HG03139 (cell line): ENCODE measurements at regions not wholly inside any gene's neighbourhood (a gene's known extent, or its start where the extent isn't known, plus 50 kb on each side); places are given as distances from the start of the nearest gene placed in this dataset.
A peak's percentile ranks its signal among the peaks of the same experiment; 100 is the strongest.

ENCODE experiments used
- ATAC-seq: cut with Tn5 transposase; IDR thresholded peaks from one replicate; pipeline ENCODE4 v1.9.1; 2021; ENCODE audit not compliant: unreplicated experiment

DNA sequence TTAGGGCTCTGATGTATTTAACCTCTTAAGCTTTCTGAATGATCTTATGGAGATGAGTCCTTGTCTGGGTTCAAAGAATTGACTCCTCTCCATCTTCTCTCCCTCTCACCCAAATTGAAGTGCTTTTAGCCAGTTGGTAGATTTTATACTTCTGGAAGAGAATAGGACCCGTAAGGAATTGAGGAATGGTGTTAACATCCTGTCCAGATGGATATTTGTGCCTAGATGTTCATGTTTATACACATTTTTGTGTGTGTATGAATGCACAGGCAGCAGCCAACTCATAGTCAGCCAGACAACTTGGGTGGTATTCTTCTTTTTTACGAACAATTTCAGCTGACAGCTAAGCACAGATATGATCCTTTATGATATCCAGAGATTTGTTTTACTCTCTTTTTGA is 449.6 kb upstream of the RGS6 start:
- no peak for ATAC-seq

DNA sequence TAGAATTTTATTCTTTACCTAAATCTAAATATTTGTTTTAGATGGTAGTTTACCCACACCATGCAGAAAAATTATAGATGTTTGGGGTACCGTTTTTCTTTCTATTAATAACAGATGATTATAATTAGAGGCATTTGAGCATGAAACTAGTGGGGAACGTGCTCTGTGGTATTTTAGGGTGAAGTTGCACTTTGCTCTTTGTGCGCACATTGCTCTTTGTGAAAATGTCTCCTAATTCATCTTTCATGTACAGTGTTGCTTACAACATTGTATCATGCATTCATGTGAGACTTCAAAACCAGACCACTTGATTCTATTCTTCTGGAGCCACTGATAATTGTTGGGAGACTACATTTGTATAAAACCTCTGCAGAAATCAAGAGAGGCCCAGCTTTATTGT is 449.1 kb upstream of the RGS6 start:
- ATAC-seq: no peak

DNA sequence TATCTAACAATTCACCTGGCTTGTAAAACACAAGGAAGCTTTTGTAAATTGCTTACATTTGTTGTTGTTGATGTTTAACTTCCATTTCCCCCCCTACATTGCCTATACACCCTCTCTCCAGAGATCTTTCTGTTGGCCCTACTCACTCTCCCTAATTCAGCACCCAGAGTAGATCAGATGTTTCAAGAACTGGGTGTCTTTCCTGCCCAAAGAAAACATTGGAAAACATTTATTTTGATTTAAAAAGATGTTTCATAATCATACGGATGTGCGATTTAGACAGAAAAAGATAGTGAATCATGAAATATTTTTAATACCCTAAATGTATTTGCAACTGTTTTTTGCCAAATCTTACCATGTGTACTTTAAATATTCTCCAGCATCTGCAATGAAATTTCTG is 446.4 kb upstream of the RGS6 start:
- no peak for ATAC-seq

DNA sequence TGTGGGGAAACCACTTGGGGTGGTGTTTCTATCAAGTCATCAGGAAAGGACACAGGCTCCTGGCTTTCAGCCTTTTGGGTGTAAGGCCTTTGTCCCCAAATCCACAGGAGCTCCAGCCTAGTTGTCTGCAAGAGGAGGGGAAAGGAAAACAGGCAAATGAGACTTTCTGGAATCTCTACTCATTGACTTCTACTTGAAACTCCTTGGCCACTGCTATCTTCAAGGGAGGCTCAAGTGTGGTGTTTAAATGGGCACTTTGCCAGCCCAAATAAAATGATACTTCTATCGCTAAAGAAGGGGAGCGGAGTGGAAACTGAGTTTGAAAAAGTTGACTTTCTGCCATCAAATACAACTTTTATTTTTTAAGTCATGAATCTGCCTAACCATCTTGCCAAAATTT is 445.9 kb upstream of the RGS6 start:
- ATAC-seq: no peak

DNA sequence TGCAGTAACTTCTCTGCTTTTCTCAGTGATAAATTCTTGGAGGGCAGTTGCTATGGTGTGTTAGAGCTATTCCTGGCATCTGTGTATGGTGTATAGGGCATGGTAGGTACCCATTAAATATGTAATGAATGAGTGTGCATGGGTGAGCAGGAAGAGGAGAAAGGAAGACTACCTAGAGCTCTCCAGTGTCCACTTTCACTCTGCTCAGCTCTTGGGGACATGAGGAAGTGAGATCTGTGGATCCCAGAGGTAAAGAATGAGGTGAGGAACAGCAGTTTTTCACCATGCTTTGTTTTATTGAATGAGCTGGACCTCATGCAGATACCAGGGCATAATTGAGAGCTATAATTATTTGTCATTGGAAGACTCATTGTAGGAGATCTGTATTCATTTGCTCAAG is 444.8 kb upstream of the RGS6 start:
- no peak for ATAC-seq

DNA sequence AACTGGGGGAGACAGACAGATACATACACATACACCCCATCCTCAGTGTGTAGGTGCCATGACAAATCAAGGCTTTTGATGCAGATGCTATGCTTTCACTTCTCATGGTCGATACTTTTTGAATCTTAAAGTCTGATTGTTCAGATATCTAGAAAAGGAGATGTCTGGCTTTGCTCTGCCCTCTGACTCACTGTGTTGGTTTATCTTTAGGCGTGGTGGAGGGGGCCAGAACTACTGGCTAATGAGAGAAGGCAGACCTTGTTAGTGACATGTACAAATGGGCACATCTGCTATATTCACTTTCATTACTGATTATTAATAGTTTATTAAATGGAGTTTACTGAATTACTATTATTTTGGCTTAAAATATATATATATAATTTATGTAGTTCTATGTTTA is 444.3 kb upstream of the RGS6 start:
- ATAC-seq: no peak

DNA sequence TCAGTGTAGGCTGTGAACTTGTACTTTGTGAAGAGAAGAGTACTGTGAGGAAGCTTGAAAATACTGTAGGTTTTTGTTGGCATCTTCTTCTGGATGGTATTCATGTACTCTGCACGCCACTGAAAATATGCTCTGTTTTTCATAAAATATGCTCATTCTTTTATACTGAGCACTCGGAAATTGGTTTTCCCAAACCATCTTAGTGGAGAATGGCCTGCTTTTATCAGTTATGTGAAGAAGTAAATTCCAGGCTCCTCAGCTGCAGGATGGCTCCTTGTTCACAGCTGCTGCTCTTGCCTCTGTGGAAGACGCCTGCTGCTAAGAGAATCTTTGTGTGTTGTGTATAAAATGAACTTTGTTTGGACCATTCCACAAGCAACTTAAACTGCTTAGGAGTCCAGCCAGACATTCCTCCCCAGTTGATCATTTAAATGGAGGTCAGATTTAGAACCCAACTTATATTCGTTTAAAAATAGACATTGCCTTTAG is 443.5 kb upstream of the RGS6 start:
- no peak for ATAC-seq

DNA sequence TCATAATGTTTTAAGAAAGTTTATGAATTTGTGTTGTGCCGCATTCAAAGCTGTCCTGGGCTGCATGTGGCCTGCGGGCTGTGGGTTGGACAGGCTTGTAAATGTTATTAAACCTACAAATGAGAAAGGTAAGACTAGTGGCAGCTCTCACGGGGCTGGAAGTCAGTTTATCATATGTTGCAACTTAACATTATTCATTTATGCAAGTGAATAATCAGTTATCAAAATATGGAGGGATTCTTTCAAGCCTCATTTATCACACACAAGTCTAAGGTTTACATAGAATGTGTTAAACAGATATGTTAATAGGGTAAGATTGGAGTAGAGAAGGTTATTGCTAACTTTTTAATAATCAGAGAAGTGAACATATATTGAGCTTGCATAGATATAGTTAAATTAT is 442.5 kb upstream of the RGS6 start:
- no peak for ATAC-seq

DNA sequence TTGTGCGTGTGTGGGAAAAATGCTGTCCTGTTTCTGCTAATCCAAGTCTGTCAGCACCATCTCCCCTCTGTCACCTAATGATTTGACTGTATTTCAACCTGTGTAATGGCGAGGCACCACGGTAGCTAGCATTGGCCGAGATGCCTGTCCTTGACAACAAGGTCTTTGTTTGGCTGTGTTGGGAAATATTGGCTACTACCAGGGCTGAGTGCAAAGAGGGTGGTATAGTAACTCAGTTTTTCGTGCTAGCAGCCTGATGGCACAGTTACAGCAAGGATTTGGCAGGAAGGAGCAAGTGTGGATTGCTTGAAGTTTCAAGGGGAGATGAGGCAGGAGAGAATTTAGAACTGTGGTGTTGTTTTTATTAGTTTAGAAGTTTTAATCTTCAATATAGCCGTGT is 440.3 kb upstream of the RGS6 start:
- ATAC-seq: no peak

DNA sequence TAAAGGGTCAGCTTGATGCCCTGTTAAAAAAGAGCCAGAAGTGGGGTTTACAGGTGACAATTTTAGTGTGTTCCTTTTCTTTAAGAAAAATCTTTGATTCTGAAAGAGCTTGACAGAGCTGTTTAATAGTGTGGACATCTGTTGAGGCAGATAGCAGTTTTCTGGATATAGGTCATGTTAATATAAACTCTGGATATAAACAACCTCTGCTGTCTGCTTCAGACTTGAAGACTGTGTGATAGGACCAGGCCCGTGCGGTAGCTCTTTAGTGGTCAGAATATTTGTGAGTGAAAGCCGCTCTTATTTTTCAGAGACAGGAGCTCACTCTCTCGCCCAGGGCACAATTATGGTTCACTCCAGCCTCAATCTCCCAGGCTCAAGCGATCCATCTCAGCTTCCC is 439.9 kb upstream of the RGS6 start:
- ATAC-seq: no peak

DNA sequence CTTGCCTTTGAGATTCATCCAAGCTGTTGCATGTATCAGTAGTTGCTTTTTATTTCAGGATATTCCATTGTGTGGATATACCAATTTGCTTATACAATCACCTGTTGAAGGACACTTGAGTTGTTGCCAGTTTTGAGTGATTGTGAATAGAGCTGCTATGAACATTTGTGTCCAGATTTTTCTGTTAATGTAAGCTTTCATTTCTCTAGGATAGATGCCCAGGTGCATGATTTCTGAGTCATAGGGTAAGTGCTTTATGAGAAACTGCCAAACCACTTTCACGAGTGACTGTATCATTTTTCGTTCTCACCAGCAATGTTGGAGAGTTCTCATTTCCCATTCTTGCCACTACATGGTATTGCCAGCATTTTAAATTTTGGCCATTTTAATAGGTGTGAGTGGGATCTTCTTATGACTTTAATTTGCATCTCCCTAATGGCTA is 434.6 kb upstream of the RGS6 start:
- ATAC-seq: peak; percentile 70

DNA sequence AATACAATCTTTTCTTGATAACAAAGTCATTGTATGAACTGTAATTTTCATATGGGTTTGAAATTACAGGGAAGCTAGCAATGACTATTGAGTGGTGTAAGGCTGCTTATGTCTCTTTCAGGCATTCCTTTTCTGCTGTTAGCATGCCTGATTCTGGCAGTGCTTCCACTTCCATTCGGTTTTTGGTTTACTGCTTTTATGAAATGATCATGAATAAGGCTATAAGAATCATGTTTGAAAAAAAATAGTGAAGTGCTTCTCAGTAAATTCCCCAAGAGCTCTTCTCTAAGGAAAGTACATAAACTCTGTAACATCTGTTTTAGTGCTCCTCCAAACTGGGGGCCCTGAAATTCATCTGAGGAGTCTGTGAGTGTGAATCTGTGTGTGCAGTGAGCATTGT is 434.0 kb upstream of the RGS6 start:
- ATAC-seq: peak; percentile 26

DNA sequence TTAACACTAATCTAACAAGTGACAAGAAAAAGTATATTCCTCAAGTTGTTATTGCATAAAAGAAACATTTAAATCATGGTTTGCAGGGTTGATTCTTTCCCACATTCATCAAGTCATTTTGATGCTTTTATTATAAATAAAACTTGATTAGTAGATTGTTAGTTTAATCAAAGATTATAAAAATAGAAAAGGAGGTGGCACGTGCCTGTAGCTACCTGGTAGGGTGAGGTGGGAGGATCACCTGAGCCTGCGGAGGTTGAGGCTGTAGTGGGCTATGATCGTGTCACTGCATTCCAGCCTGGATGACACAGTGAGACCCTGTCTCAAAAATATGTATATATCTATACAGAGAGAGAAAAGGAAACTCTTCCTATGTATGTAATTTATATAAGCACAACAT is 433.2 kb upstream of the RGS6 start:
- ATAC-seq: no peak

DNA sequence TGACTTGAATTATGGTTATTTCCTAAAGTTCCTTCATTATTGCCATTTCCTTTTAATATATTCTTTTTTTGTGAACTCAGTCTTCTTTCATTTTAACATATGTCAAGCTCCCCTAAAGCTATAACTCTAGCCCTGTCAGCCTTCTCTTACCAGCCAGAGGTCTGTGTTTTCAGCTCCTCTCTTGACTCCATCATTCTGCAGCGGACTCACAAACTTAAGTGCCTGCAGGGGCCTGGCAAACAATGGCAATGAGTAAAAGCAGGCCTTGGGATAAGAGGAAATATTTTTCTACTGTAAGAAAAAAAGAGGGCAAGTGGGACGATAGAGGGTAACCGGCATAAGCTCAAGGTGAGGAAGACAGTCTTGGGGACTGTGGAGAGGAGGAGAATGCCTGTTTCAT is 424.5 kb upstream of the RGS6 start:
- no peak for ATAC-seq

DNA sequence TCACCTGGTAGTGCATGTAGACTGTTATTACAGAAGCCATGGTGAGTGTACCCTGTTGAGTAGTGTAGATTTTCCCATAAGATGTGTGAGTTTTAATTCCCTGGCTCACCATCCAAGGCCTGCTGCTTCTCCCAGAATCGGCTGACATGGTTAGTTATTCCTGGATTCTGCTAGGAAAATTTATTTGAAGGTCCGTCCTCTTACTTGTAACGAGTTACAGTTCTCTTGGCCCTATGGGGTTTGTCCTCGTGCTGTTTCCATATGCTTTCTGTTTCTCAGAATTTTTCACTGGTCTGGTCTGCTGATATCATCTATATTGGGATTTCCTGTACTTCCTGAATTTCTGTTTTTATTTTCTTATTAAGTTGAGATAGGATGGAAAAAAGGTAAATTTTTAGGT is 423.3 kb upstream of the RGS6 start:
- ATAC-seq: no peak

DNA sequence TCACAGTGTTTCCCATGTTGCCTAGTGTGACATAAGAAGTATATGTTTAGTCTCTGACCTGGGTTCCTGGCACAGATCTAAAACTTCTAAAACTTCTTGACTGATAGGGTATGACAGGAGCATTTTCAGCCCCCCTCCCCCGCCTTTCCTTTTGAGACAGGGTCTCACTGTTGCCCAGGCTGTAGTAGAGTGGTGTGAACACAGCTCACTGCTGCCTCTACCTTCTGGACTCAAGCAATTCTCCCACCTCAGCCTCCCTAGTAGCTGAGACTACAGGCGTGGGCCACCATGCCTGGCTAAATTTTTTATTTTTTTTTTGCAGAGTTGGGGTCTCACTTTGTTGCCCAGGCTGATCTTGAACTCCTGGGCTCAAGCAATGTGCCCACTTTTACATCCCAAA is 421.1 kb upstream of the RGS6 start:
- no peak for ATAC-seq

DNA sequence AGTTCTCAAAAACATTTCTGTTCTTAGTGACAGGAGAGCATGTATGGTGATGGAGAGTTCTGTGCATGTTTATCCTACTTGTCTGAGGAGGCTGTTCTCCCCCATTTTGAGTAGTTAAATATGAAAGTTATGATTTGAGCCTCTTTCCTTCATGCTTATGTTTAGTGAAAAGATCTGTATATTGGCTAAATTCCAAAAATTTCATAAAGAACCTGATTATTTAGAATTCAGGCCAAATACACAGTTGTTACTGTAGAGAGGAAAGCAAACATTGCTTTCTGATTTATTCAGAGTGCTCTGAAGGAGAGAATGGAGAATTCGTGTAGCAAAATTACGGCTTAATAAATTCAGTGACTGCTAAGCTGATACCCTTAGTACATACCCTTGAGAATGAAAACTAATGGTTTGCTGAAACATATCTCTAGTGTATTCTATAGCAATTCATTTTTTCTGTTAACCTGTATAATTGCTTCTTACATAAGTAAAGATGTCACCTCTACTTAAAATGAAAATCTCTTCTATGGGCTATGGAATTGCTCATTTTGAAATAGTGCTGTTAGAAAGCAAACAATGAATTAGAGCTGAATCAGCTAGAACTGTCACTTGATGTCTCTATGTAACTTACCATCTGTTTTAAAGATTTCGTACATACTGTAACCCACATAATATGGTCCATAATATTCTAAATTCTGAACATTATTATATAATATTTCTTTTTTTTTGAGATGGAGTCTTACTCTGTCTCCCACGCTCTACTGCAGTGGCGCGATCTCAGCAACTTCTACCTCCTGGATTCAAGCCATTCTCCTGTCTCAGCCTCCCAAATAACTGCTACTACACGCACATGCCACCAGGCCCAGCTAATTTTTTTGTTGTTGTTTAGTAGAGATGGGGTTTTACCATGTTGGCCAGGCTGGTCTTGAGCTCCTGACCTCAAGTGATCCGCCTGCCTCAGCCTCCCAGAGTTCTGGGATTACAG is 417.0 kb upstream of the RGS6 start:
- no peak for ATAC-seq

DNA sequence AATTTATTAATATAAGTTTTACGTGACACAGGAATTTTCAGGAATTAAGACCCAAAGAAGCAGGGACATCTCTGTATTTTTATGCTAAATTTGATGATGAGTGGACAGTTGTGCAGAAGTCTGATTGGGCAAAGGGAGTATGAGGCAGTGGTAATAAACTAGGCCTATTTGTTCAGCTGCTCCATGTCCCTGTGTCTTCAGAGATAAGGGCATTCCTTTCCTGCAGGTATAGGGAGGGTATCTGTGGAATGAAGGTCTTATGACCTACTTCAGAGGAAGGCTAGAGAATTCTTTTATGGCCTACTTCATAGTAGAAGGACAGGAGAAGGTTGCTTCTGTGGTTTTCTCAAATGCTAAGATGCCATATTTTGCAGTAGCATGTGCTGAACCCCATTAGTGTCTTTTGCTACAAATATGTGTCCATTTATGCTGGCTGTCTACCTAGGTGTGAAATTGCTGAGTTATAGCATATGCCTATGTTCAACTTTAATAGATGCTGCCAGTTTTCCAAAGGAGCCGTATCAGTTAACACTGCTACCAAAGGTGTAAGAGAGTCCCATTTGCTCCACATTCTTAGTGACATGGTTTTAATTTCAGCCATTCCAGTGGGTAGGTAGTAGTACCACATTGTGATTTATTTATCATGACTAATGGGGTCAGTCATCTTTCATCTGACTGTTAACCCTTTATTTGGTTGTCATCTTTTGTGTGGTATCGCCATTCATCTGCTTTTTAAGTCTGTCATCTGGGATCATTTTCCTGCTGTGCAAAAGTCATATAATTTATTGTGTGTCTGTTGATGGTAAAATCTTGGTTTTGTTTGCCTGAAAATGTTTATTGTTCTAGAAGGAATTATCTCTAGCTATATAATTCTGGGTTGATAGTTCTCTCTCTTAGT is 410.7 kb upstream of the RGS6 start:
- ATAC-seq: no peak

DNA sequence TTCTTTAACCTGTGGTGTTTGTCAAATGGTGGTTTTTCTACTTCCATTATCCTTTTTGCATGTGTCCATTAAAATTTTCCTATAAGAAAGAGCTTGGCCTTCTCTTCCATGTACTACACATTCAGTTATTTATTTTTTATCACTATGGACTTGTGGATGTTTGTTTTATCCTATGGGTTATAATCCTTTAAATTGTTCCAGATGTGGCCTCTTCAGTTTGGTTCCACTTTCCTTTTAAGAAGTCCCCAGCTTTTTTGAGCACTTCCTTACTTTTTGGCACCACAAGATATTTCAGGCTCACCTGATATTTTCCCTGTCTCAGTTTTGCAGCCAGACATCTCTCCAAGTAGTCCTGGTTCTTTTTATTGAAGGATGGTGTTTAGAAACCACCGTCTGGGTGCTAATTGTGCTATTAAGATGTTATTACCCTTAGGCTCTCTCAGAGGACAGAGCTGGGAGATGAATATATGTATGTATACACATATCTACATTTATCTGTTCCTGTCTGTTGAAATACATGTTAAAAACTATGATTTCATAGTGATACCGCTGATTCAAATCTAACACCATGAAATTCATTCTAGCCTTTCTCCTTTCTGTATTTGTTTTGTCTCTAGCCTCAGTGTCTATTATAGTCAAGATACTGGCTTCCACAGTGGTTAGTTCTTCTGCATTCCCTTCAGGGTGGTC is 408.5 kb upstream of the RGS6 start:
- peak; percentile 54 for ATAC-seq

DNA sequence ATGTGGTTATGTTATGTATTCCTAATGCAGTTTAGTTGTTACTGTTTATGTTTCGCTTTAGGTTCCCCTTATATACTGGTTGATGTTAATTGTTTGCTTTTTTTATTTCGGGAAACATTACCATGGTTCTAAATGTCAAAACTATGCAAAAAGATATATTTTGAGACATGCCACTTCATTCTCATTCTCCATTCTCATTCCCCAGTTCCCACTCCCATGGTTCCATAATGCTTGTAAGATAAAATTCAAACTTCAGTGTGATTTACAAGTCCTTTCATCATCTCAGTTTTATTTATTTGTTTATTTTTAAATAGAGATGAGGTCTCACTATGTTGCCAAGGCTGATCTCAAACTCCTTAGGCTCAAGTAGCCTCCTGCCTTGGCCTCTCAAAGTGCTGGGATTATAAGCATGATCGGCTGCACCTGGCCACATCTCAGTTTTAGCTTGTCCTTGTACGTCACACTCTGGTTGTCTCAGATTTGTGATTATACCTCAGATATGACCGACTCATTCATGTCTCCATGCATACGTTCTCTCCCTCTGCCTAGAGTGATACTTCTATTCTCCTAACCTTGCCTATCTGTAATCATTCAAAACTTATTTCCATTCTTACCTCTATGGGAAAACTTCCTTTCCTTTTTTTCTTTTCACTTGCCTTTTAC is 407.8 kb upstream of the RGS6 start:
- ATAC-seq: no peak
